Fibroblast of the conjunctiva (primary cell): ENCODE measurements at regions not wholly inside any gene's neighbourhood (a gene's known extent, or its start where the extent isn't known, plus 50 kb on each side); places are given as distances from the start of the nearest gene placed in this dataset.
"Not testable (repeated sequence)": the region's sequence is repeated elsewhere in the genome, so short reads cannot be mapped to it uniquely, and the experiment has no call there.

ENCODE experiments used
- DNase-seq: peaks from one replicate; pipeline ENCODE4 v3.0.0-alpha.2; 2010; ENCODE audit warnings: low read depth

DNA sequence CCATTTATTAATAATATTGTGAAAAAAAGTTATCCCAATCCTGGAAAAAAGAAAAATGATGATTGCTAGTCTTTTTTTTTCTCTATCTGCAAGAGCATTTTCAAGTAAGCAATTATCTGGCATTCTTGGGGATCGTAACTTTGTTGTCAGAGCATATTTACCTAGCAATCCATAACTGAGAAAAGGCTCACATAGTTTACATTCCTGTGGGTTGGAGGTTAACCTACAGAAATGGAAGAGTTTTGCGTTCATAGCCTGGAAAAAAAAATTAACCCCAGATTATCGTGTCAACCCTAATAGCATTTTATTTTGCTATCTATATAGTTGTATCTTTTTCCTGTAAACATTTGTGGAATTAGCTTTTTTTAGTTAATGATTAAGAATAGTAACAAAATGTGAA, 292.3 kb downstream of the DAD1 start:
- DNase-seq, result no peak

DNA sequence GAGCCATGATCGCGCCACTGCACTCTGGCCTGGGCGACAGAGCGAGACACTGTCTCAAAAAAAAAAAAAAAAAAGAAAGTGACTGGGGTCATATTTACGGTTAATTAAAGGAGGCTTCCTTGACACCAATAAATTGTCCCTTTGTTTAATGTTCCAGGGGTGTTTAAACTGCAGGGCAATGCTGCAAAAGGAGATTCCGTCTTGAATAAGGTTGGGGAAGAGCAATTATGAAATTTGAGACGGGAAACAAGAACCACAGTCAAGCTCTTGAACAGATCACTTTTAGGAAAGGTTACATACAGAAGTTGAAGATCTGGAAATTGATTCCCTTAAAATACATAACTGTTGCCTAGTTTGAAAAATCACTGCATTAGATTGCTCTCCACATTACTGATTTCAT, 292.9 kb downstream of the DAD1 start:
- DNase-seq, result no peak

DNA sequence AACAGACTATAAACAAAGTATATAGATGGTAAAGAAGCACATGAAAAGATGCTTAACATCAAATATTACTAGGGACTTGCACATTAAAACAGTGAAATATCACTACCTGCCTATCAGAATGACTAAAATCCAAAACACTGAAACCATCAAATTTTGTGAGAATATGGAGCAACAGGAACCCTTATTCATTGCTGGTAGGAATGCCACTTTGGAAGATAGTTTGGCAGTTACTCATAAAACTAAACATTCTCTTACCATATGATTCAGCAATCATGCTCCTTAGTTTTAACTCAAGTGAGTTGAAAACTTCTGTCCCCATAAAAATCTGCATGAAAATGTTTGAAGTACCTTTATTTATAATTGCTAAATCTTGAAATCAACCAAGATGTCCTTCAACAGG, 297.6 kb downstream of the DAD1 start:
- DNase-seq, result no peak

DNA sequence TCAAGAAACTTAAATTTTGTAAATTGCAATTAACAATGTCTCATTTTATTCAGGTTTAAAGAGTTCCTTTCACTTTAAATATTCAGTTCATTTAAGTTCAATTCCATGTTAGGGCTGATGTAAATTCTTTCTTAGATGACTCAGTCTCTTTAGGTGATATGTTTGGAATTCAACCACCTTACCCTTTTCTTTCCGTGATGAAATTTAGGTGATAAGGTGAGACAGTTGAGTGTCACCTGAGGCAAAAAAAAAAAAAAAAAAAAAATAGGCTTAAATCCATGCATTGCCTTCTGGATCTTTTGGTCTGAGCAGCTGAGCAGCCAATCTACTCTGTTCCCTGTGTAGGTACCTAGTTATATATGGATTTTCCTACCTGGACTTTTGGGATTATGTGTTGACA, 299.5 kb downstream of the DAD1 start:
- no peak for DNase-seq

DNA sequence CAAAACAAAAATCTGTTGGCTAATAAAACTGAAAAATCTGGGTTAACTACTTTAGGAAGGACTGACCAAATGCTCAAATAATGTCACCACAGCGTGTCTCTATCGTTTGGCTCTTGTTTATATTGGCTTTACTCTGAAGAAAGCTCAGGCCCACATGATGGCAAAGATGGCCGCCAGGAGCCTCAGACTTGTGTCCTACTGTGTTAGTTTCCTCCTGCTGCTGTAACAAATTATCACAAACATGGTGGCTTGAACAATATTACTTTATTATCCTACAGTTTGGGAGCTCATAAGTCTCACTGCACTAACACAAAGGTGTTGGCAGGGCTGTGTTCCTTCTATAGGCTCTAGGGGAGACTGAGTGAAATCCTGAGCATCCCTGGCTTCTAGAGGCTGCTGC, 303.0 kb downstream of the DAD1 start:
- DNase-seq, result no peak

DNA sequence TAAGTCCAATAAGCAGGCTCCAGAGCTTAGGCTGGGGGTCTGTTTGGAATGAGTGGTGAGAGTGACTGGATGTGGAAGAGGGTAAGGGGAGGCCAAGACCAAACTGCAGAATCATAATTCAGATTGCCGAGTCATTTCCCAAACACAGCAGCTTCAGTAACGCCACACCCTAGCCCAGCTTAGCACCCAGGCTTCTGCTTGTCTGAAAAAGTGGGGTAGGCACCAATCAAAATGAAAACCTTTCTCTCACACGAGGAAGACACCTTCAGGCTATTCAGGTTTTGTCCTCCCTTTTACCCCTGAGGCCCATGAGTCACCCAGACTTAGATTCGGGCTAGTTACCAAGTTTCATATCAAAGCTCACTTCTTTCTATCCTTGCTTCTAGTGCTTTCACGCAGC, 306.1 kb downstream of the DAD1 start:
- DNase-seq, result no peak

DNA sequence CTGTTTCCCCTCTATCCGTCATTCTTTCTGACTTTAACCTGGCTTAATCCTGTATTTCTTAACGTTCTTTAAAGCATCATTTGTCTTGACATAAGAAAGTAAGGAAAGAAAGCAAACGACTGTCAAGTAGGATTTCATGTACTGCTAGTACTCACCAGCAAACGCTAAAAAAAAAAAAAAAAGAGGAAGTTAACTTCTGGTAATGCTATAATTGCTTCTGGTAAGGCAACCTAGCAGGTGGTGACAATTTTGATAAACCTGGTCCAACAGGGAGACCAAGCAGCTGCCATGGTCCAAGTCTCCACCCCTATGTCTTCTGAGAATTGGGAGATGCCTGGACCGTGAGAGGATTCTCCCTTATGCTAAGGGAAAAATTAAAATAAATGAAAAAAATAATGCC, 306.6 kb downstream of the DAD1 start:
- no peak for DNase-seq

DNA sequence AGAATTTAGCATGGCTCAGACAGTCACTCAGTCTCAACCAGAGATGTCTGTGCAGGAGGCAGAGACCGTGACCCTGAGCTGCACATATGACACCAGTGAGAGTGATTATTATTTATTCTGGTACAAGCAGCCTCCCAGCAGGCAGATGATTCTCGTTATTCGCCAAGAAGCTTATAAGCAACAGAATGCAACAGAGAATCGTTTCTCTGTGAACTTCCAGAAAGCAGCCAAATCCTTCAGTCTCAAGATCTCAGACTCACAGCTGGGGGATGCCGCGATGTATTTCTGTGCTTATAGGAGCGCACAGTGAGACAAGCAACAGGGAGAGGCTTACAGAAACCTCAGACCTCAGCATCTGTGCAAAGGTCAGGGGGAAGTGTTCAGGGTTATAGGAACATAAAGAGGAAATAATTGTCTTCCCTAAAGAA, 307.6 kb downstream of the DAD1 start:
- DNase-seq, result not testable (repeated sequence)

DNA sequence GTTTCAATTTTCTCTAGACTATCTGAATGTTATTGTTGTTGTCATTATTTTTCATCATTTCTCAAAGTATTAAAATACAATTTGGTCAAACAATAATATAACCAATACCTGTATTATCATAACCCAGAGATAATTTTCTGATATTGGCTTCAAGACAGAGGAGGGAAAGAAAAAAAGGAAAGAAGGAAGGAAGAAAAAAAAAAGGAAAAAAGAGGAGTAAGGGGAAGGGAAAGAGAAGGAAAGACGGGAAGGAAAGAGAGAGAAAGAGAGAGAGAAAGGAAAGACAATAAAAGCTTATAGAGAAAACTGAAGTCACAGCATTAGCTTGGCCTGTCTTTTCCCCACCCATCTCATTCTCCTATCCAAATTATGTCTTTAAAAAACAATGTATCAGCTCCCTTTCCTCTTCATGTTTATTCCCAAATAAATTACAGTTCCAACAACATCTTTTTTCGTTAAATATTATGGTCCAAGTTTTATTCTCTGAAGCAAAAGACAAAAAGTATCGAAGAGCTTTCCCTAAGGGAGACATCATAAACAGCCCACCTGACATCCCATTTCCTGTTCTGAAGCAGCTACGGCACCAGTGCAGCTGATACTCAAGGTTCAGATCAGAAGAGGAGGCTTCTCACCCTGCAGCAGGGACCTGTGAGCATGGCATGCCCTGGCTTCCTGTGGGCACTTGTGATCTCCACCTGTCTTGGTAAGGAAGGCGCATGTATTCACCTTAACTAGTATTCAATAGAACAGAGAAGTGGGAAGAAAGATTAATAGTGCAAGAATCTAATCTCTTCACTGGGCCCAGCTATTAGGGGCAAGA, 308.3 kb downstream of the DAD1 start:
- DNase-seq, result no peak

DNA sequence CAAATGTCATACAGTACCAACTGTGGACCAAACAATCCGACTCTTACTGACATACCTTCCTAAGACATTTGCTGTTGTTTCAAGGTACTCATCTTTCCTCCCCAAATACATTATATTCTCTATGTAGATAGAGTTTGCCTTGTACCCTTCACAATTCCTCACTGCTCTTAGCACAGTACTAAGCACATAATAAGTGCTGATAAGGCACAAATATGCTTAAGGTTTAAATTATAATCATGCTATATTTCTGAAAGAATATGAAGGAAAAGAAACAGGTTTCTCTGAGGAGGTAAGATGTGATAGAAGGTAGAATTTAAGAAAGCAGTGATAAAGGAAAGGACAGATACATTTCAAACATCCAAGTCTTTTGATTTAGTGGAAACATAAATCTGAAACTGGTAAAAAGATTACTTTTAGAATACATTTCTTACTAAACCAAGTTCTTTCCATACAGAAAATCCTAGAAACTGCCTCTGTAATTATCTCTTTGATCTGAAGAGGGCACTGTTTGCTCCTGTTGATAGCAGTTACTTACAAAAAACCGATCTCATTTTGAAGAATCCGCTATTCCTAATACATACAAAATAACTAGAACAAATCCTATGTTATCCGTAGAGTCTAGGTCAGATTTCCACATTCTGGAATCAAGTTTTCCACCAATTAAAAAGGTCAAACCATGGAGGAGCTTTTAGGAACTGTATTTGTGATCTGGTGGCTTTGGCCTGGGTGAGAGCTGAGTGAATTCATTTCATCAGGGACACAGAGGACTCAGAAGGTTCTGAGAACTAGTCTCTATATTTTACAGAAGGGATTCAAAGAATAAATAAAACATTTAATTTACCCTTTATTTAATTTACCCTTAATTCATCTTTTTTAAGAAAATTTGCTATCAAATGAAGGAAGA, 311.9 kb downstream of the DAD1 start:
- no peak for DNase-seq

DNA sequence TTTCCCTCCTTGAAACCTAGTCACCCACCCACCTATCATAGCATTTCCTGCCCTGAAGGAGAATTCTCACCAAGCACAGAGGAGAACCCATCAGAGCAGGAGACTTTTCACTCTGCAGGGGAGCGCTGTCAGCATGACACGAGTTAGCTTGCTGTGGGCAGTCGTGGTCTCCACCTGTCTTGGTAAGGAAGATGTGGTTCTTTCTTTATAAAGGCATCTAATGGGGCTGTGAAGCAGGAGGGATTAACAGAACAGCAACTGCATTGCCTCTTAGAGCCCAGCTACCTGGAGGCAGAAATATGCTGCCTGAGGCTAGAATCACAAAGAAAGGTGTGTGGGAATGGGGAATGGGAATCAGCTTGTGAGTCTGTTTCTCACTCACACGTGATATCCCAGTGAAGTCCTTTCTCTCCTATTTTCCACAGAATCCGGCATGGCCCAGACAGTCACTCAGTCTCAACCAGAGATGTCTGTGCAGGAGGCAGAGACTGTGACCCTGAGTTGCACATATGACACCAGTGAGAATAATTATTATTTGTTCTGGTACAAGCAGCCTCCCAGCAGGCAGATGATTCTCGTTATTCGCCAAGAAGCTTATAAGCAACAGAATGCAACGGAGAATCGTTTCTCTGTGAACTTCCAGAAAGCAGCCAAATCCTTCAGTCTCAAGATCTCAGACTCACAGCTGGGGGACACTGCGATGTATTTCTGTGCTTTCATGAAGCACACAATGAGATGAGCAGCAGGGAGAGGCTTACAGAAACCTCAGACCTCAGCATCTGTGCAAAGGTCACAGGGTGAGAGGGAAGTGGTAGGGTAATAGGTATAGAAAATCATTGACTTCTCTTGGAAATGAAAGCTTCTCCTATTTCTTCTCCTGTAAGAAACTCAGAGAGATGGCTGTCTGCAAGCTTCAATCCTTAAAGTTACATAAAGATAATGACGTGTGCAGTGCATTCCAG, 316.9 kb downstream of the DAD1 start:
- no peak for DNase-seq

DNA sequence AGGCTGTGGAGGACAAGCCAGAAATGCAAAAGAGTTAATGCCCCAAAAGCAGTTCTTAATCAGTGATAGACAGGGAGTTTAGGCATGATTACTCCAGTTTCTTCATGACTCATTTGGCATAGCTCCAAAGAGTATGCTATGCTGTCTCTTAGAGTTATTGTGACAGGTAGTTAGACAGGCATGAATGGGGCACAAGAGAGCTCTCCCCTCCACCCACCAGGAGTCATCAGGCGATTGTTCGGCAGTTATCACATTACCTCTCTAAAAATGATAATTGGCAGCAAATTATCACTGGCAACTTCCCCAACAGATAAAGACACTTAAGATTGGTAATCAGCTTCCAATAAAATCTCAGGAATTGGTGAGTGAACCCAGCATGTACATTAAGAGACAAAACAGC, 320.1 kb downstream of the DAD1 start:
- no peak for DNase-seq

DNA sequence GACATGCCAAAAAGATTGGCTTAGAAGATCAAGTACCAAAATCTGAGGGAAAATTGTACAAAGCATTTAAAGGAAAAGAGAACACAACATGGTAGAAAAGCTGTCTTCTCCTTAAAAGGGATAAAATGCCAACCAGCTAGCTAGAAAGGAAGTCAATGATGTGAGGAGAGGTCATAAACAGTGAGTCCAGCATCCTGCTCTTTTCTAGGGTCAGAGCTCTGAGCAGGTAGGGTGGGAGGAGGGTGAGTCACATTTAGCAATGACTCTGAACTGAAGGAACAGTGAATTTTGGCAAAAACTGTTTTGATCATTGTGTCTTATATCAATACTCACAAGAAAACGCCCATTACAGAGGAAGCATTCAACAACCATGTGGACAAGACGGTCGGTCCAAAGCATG, 322.3 kb downstream of the DAD1 start:
- no peak for DNase-seq

DNA sequence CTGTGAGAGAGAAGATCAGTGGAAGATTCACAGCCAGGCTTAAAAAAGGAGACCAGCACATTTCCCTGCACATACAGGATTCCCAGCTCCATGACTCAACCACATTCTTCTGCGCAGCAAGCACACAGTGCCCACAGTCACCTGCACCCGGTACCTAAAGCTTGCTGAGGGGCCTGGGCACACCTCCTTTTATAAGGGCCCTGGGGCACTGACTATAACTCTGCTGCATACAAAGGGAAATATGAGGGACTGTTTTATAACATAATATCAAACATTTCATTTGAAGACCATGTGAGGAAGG, 322.9 kb downstream of the DAD1 start:
- no peak for DNase-seq

DNA sequence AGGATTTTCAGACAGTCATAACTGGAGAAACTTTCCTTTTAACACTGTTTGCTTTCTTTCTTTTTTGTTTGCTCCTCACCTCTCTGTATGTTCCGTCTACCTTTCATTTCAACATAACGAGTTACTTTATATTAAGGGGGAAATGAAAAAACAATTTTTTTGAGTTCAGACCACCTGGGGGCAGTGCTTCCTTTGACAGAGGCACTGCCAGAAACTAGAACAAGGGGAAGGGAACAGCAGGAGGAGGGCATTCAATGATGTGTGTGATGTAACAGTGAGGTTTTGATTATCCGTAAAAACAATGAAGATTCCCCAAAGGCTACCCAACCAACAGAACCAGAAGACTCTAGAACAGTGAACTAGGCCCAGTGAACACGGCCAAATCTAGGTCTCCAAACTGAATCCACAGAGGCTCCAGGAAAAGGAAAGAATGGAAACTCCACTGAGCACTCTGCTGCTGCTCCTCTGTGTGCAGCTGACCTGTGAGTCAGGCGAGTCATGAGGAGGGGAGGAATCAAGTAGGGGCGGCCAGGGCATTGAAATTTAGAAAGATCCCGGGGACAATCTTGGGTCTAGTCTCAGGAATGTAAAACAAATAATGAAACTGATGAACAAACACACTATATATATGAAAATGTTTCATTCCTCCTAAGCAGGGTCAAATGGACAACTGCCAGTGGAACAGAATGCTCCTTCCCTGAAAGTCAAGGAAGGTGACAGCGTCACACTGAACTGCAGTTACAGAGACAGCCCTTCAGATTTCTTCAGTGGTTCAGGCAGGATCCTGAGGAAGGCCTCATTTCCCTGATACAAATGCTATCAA, 323.5 kb downstream of the DAD1 start:
- DNase-seq, result no peak

DNA sequence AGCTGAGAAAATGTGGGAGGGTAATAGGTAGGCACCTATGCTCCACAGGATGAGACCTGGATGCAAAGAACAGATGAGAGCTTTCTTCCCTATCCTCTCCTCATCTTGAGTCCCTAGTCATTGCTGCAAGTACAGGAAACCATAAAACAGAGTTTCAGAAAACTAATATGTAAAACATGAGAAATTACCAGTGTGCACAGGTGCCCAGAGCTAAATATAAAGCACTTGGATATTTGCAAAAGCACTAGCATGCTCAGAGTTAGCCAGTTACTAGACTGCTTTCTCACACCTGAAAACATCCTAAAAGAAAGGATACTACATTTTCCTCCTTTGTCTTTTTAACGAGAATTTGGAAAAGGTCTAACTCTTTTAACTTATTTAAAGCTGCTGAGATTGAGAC, 324.3 kb downstream of the DAD1 start:
- DNase-seq, result no peak

DNA sequence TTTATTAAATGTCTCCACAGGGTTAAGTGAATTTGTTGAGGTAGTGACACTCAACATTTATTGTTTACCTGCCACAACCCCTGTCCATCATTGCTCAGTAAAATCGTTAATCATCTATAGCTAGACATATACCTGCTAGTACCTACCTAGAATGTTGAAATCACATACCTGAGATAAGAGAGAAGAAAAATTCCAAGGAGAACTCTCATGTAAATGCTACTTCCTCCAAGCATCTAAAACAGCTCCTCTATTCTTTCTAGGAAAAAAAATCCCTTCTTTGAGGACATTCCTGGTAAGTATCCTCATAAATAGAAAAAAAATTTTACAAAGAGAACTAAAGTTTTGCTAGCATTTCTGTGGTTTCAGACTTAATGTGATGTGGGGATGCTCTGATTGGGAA, 325.1 kb downstream of the DAD1 start:
- no peak for DNase-seq

DNA sequence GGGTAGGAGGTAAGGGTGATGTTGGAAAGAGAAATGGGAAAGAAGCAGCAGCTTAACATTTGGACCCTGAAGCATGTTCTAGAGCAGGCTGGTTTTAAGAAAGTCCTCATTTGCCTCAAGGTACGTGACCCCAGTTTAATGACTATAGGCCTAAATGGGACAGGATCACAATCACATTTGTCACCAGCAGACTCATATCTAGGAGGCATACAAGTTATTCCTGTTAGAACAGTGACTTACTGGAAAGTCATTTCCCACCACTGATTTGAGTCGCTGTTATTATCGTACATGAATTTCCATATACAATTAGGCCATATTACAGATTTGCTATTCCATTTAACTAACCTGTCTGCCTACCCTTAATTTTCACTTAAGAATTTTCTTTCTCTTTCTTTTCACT, 326.1 kb downstream of the DAD1 start:
- no peak for DNase-seq

DNA sequence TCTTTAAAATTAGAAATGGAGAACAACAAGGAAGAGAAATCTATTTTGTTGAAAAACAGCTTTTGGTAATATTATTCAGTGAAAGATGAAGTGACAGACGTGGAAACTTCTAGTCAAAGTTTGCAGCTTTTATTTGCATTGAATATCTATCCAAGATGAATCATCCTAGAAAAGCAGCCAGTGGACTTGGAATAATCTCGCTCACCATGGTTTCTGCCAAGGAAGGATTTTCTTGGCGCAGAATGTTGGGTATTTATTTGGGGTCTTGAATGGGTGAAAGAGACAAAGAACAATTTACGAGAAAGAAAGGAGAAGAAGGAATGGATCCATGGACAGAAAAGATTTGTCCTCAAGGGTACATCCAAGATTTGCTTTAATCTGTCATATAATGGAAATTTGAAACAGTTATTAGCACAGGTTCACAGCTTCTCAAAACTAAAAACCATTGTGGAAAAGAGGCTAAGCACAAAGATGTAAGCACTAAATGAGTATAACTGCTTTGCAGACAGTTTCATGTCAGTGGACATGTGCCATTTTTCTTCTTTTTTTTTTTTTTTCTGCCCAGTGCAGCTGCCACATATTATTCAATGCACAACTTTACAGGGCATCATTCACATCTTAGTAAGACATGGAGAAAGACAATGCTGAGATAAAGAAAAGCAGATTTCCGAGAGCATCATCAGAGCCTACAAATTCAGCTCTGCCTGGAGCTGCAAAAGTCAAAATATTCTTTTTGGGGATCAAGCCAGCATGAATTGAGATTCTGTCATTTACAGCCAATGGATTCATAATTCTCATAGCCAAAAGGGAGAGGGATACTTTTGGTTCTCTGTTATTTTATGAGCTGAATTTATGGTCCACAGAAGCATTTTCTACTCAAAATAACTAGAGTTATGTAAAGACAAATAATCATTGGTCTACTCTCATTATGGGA, 333.7 kb downstream of the DAD1 start:
- no peak for DNase-seq

DNA sequence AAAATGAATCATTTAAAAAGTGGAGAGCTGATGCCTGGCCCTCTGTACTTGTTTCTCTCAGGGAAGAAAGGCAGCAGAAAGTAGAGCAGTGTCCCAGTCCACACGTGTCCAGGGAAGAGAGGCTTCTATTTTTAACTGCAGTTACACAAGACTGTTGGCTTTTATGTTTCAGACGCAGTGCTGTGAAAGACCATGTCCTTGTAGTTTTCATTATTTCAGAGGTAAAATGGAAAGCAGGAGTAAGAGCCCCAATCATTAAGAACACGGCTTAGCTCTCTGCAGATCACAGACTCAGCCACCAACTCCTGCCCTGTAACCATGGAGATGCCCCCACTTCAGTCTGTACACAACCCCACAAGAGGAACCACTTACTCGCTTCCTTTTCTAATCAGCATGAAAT, 336.3 kb downstream of the DAD1 start:
- DNase-seq, result no peak
